Adrenal gland (tissue), 5 donors: ENCODE measurements at regions not wholly inside any gene's neighbourhood (a gene's known extent, or its start where the extent isn't known, plus 50 kb on each side); places are given as distances from the start of the nearest gene placed in this dataset.

Experiments used
- POLR2A ChIP-seq, 2 donors: fragments of 450-650 bp; IDR thresholded peaks; one replicate each; pipeline ENCODE4 v1.6.1; 2017; ENCODE audit warnings: antibody characterized with exemption in 2 of 2, mild to moderate bottlenecking in 2 of 2, moderate library complexity in 1 of 2
- TF ChIP-seq, protein P1 (sequence below), 6 experiments: fragments of 450-650 bp in 4 of 6; fragments of 200-600 bp in 2 of 6; sonication (generic) in 1 of 6; IDR thresholded peaks; 1 replicate in 5 of 6; 2 replicates in 1 of 6; pipeline versions ENCODE4 v1.5.1 to v1.8.0; 2016 to 2021; ENCODE audit warnings: antibody characterized with exemption in 6 of 6, mild to moderate bottlenecking in 2 of 6, moderate library complexity in 1 of 6
- donor health status: DM: no; HTN: no; CAD: no.

DNA sequence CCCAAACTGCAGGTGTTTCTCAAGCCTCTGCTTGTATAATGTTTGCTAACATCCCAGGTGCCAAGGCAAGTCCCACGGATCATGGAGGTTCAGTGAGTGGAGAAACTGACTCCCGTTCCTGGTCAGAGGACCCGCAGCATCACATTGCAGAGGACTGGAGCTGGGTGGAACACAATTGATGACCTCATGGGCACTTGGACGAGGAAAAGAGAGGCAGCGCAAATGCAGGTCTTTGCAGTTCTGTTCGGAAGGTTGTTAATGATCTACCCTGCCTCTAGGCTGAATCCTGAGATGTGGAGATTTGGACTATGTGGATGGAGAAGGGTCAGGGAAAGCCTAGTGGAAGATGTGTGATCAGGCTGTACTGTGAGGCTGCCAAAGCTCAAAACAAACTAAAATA is 192.9 kb downstream of the DUSP10 start:
- TF ChIP-seq, protein P1, sequence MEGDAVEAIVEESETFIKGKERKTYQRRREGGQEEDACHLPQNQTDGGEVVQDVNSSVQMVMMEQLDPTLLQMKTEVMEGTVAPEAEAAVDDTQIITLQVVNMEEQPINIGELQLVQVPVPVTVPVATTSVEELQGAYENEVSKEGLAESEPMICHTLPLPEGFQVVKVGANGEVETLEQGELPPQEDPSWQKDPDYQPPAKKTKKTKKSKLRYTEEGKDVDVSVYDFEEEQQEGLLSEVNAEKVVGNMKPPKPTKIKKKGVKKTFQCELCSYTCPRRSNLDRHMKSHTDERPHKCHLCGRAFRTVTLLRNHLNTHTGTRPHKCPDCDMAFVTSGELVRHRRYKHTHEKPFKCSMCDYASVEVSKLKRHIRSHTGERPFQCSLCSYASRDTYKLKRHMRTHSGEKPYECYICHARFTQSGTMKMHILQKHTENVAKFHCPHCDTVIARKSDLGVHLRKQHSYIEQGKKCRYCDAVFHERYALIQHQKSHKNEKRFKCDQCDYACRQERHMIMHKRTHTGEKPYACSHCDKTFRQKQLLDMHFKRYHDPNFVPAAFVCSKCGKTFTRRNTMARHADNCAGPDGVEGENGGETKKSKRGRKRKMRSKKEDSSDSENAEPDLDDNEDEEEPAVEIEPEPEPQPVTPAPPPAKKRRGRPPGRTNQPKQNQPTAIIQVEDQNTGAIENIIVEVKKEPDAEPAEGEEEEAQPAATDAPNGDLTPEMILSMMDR (IDR thresholded peaks at IDR 0.05): no peak
- TF ChIP-seq POLR2A (IDR thresholded peaks at IDR 0.05): no peak
